Type B pancreatic cell (in vitro differentiated cells): ENCODE measurements at regions not wholly inside any gene's neighbourhood (a gene's known extent, or its start where the extent isn't known, plus 50 kb on each side); places are given as distances from the start of the nearest gene placed in this dataset.
"Not testable (repeated sequence)": the region's sequence is repeated elsewhere in the genome, so short reads cannot be mapped to it uniquely, and the experiment has no call there.

ENCODE experiments used
- DNase-seq: peaks from one replicate; pipeline ENCODE4 v3.0.0; 2021; ENCODE audit warnings: mixed read lengths; ENCODE audit not compliant: unreplicated experiment; ENCODE audit errors: extremely low spot score
- H3K27ac Mint-ChIP-seq: 2 replicates; pipeline ENCODE4 v1.8.0; 2021; ENCODE audit warnings: mild to moderate bottlenecking, mixed read lengths
- H3K27me3 Mint-ChIP-seq: 2 replicates; pipeline ENCODE4 v1.8.0; 2021; ENCODE audit warnings: mixed read lengths
- H3K36me3 Mint-ChIP-seq: 2 replicates; pipeline ENCODE4 v1.8.0; 2021; ENCODE audit warnings: mixed read lengths
- H3K4me1 Mint-ChIP-seq: one replicate; pipeline ENCODE4 v1.8.0; 2021; ENCODE audit warnings: mixed read lengths; ENCODE audit not compliant: unreplicated experiment
- H3K4me3 Mint-ChIP-seq: 2 replicates; pipeline ENCODE4 v1.8.0; 2021; ENCODE audit warnings: mild to moderate bottlenecking, mixed read lengths
- H3K9me3 Mint-ChIP-seq: 2 replicates; pipeline ENCODE4 v1.8.0; 2021; ENCODE audit warnings: mixed read lengths

- not testable (repeated sequence) for H3K36me3 Mint-ChIP-seq, H3K27ac Mint-ChIP-seq, H3K4me1 Mint-ChIP-seq, H3K27me3 Mint-ChIP-seq, H3K9me3 Mint-ChIP-seq, H3K4me3 Mint-ChIP-seq, DNase-seq
Observed at GRCh38 chr21:9972018-9972417, 549.4 kb upstream of the TPTE start.

GRCh38 chr21:9978371-9978770, 543.0 kb upstream of the TPTE start:
- not testable (repeated sequence) for H3K9me3 Mint-ChIP-seq, H3K4me1 Mint-ChIP-seq, H3K4me3 Mint-ChIP-seq, H3K27me3 Mint-ChIP-seq, H3K36me3 Mint-ChIP-seq, H3K27ac Mint-ChIP-seq, DNase-seq

DNA sequence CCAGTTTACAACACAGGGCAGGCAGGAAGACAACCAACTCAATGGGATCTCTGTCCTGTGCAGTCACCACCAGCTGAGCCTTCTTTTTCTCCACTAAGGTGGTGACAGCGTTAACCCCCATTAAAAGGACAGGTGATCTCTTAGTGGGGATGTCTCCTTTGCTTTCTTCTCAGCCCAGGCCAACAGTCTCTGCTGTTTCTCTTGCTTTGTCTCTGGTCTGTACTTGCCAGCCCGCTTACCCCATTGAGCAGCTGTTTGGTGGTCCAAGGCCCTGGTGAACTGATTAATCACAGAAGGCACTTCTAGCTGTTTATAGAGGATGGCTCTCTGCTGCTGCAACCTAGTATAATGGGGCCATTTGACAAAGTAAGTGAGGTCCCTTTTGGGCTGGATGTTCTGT, 523.9 kb upstream of the TPTE start:
- not testable (repeated sequence) for H3K4me1 Mint-ChIP-seq, H3K27me3 Mint-ChIP-seq

DNA sequence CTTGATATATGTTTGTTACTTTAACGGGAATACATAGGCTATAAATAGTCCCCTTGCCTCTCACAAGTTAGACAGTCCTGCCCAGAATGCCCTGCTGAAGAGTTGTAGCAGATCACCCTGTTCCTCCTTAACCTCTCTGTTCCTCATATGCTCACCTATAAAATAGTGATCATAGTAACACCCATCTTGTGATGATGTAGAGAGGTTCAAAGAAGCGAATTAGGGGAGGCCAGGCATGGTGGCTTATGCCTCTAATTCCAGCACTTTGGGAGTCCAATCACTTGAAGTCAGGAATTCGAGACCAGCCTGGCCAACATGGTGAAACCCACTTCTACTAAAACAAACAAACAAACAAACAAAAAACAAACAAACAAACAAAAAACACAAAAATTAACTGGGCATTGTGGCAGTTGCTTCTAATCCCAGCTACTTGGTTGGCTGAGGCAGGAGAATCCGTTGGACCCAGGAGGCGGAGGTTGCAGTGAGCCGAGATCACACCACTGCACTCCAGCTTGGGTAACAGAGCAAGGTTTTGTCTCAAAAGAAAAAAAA, 518.5 kb upstream of the TPTE start:
- H3K4me1 Mint-ChIP-seq, H3K27me3 Mint-ChIP-seq, H3K27ac Mint-ChIP-seq, H3K4me3 Mint-ChIP-seq, H3K36me3 Mint-ChIP-seq, H3K9me3 Mint-ChIP-seq, DNase-seq: not testable (repeated sequence)

More for the DNA sequence above, 523.9 kb upstream of the TPTE start:
- DNase-seq, H3K27ac Mint-ChIP-seq, H3K36me3 Mint-ChIP-seq, H3K9me3 Mint-ChIP-seq, H3K4me3 Mint-ChIP-seq: not testable (repeated sequence)

DNA sequence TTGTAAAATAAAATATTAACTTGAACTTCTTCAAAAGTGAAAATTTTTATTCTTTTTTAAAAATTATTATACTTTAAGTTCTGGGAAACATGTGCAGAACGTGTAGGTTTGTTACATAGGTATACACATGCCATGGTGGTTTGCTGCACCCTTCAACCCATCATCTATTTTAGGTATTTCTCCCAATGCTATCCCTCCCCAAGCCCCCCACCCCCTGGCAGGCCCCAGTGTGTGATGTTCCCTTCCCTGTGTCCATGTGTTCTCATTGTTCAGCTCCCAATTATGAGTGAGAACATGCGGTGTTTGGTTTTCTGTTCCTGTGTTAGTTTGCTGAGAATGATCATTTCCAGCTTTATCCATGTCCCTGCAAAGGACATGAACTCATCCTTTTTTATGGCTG, 515.6 kb upstream of the TPTE start:
- H3K9me3 Mint-ChIP-seq, H3K27ac Mint-ChIP-seq, DNase-seq, H3K4me1 Mint-ChIP-seq, H3K36me3 Mint-ChIP-seq, H3K27me3 Mint-ChIP-seq, H3K4me3 Mint-ChIP-seq: not testable (repeated sequence)

GRCh38 chr21:10016991-10017390, 504.4 kb upstream of the TPTE start:
- not testable (repeated sequence) for DNase-seq, H3K36me3 Mint-ChIP-seq, H3K27ac Mint-ChIP-seq, H3K27me3 Mint-ChIP-seq, H3K4me1 Mint-ChIP-seq, H3K9me3 Mint-ChIP-seq, H3K4me3 Mint-ChIP-seq

DNA sequence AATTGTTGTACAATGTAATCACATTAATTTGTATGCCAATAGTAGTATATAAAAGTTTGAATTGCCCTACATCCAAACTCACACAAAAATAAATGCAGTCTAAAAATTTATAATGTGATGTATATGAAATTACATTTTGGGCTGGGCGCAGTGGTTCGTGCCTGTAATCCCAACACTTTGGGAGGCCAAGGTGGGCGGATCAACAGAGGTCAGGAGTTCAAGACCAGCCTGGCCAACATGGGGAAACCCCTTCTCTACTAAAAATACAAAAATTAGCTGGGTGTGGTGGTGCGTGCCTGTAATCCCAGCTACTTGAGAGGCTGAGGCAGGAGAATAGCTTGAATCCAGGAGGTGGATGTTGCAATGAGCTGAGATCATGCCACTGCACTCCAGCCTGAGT, 503.6 kb upstream of the TPTE start:
- DNase-seq, H3K4me3 Mint-ChIP-seq, H3K4me1 Mint-ChIP-seq, H3K36me3 Mint-ChIP-seq, H3K27ac Mint-ChIP-seq, H3K9me3 Mint-ChIP-seq, H3K27me3 Mint-ChIP-seq: not testable (repeated sequence)

DNA sequence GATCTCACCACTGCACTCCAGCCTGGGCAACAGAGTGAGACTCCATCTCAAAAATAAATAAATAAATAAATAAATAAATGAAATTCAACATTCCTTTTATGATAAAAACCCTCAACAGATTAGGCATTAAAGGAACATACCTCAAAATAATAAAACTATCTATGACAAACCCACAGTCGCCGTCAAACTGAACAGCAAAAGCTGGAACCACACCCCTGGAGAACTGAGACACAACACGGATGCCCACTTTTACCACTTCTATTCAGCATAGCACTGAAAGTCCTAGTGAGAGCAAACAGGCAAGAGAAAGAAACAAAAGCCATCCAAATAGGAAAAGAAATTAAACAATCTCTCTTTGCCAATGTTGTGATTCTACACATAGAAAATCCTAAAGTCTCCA, 499.9 kb upstream of the TPTE start:
- H3K9me3 Mint-ChIP-seq, DNase-seq, H3K4me3 Mint-ChIP-seq, H3K27ac Mint-ChIP-seq, H3K27me3 Mint-ChIP-seq, H3K4me1 Mint-ChIP-seq, H3K36me3 Mint-ChIP-seq: not testable (repeated sequence)

GRCh38 chr21:10022745-10023144, 498.6 kb upstream of the TPTE start:
- not testable (repeated sequence) for H3K27ac Mint-ChIP-seq, H3K4me1 Mint-ChIP-seq, H3K4me3 Mint-ChIP-seq, H3K9me3 Mint-ChIP-seq, H3K27me3 Mint-ChIP-seq, H3K36me3 Mint-ChIP-seq, DNase-seq
